Fibroblast of mammary gland (primary cell): ENCODE measurements at regions not wholly inside any gene's neighbourhood (a gene's known extent, or its start where the extent isn't known, plus 50 kb on each side); places are given as distances from the start of the nearest gene placed in this dataset.
A peak's percentile ranks its signal among the peaks of the same experiment; 100 is the strongest.

Source experiments
- DNase-seq: peaks from one replicate; pipeline ENCODE4 v3.0.0-alpha.2; 2010; ENCODE audit warnings: low read depth
- H3K4me3 ChIP-seq: 2 replicates; pipeline ENCODE4 v1.5.1; 2011; ENCODE audit warnings: low read depth, mild to moderate bottlenecking, low read length, moderate library complexity; ENCODE audit not compliant: control insufficient read depth
- TF ChIP-seq, protein P1 (sequence below): conservative IDR thresholded peaks from 2 replicates; pipeline ENCODE4 v1.5.1; 2011; ENCODE audit warnings: low read depth, low read length, inconsistent platforms; ENCODE audit not compliant: control insufficient read depth, insufficient read depth

DNA sequence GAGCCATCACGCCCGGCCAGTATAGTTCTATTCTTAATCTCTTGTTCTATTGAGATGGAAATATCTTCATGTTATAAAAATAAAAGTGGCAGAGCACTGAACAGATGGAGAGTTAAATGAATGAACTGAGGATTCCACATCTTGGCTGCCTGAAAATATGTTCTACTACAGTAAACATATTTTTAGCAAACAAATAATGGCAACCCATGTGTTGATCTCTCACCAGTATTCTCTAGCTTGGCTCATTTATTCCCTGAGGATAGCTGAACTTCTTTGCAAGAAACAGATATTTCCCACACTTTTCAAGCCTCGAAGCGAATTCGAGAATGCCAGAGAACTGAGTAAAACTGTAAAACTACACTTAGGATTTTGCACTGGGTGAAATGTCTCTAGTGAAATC lies 58.9 kb downstream of the DIRAS3 start:
- TF ChIP-seq, protein P1, sequence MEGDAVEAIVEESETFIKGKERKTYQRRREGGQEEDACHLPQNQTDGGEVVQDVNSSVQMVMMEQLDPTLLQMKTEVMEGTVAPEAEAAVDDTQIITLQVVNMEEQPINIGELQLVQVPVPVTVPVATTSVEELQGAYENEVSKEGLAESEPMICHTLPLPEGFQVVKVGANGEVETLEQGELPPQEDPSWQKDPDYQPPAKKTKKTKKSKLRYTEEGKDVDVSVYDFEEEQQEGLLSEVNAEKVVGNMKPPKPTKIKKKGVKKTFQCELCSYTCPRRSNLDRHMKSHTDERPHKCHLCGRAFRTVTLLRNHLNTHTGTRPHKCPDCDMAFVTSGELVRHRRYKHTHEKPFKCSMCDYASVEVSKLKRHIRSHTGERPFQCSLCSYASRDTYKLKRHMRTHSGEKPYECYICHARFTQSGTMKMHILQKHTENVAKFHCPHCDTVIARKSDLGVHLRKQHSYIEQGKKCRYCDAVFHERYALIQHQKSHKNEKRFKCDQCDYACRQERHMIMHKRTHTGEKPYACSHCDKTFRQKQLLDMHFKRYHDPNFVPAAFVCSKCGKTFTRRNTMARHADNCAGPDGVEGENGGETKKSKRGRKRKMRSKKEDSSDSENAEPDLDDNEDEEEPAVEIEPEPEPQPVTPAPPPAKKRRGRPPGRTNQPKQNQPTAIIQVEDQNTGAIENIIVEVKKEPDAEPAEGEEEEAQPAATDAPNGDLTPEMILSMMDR: no peak
- DNase-seq: no peak
- H3K4me3 ChIP-seq: no peak overlapping the region

DNA sequence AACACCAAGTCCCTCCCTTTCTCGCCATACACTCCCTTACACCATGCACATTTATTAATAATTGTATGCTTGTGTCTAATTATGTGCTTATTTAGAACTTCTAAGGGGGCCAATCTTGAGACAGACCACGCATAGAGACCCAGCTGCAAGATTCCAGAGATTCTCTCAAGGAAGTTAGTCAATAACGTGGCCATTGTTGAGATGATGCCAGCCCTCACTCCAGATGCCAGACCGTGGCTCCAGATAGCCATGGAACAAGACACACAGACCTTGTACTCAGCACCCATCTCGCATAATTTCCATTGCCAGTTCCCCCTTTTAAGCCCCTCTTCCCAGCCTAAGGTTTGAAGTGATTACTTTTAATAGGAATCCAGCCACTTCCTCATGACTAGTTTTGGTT lies 62.4 kb downstream of the DIRAS3 start:
- no peak overlapping the region for H3K4me3 ChIP-seq
- DNase-seq: peak; percentile 49
- TF ChIP-seq, protein P1: no peak

DNA sequence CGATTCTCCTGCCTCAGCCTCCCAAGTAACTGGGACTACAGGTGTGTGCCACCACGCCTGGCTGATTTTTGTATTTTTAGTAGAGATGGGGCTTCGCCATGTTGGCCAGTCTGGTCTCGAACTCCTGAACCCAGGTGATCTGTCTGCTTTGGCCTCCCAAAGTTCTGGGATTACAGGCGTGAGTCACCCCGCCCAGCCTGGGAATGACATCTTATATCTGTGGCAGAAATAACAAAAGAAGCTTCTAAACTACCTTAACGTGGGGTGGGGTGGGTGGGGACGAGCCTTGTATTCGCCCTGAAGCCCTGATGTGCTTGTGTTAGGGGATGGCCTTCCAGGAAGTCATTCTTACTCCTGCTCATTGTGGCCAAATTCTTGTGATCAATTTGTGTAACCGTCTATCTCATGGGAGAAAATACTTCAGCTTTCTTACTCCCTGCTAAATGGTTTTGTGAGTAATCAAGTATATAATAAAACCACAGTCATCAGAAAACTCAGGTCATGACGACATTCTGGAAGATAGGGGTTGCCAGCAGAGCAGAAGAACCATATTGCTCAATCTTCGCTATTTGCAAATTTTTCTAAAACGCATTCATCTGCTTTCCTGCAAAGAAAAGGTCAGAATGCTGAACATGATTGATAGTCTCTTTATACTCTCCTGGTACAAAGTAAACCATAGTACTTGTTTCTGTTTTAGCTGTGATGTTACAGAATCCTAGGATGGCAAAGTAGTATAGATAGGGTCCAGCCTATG lies 63.2 kb downstream of the DIRAS3 start:
- H3K4me3 ChIP-seq: no peak overlapping the region
- peak; percentile 99 for DNase-seq
- TF ChIP-seq, protein P1: no peak

DNA sequence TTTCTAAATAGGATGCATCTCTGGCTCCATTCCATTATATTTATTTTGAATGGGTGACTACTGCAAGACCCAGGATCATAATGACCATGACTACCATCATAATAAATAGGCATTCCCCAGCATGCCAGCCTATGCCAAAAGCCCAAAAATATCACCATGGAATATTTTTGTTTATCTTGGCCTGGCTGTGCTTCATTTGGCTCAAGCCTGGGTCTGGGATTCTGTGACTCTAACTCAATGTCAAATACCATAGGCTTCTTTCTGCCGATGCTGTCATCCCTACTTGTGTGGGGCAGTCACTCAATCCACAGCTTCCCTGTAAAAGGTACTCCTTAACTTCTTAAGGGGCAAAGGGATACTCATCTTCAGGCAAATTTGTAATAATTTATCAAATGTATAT lies 66.6 kb downstream of the DIRAS3 start:
- TF ChIP-seq, protein P1: no peak
- no peak for DNase-seq
- H3K4me3 ChIP-seq: no peak overlapping the region

DNA sequence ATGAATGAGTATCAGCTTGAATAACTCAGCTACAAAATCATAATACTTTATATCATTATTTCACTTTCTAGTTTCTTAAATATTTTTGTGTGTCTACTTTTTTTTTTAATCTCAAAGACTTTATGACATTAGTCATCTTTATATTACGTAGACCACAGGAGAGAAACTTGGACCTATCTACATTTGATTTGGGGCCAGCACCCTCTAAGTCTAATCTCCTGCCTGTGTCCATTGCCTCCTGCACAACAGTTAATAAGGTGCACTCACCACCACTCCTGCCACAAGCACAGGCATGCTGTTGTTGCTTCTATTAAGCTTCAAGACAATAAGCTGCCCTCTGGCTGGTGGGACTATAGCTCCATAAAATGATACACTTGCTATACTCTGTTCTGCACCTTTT lies 70.4 kb downstream of the DIRAS3 start:
- TF ChIP-seq, protein P1: no peak
- DNase-seq: peak; percentile 52
- H3K4me3 ChIP-seq: no peak overlapping the region

DNA sequence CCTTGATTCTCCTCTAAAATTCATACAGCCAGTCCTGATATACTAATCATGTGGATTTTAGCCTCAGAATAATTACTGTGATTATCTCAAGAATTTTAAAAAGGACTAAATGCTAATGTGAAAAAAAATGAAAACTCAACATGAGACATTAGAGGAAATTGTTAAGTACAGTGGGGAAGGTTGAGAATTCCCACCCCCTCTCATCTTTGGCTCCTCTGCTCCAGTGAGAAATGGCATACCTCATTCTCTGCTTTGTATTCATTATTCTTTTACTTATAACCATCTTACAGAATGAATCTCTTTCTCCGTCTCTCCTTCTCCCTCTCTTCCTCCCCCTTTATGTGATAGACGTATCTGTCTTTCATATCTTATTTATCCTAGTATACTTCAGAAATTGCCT lies 70.9 kb downstream of the DIRAS3 start:
- TF ChIP-seq, protein P1: no peak
- no peak for DNase-seq
- no peak overlapping the region for H3K4me3 ChIP-seq
